WTC11 (cell line): ENCODE measurements at regions not wholly inside any gene's neighbourhood (a gene's known extent, or its start where the extent isn't known, plus 50 kb on each side); places are given as distances from the start of the nearest gene placed in this dataset.

Source experiments
- ATAC-seq: fragments of 200-7000 bp; cut with Tn5 transposase; 2 replicates; pipeline ENCODE4 v1.10.0; 2021; ENCODE audit warnings: mild to moderate bottlenecking, moderate library complexity
- CTCF ChIA-PET: fragments of 300-600 bp; sonication (Branson Sonifier 250); formaldehyde crosslinking; loops from one replicate; lab custom pipeline; 2021; ENCODE audit warnings: antibody characterized with exemption; lab: Charles Lee
- POLR2A ChIA-PET: fragments of 350-600 bp; sonication (Branson Sonifier 250); formaldehyde crosslinking; loops from one replicate; lab custom pipeline; 2021; ENCODE audit warnings: antibody characterized with exemption; lab: Charles Lee
- DNase-seq: peaks from one replicate; pipeline ENCODE4 v3.0.0; 2021; ENCODE audit warnings: low spot score
- H3K27ac Mint-ChIP-seq: 2 replicates; pipeline ENCODE4 v1.8.0; 2021; ENCODE audit warnings: mixed read lengths
- H3K27me3 Mint-ChIP-seq: 2 replicates; pipeline ENCODE4 v1.8.0; 2021; ENCODE audit warnings: low read depth, mild to moderate bottlenecking, moderate library complexity, mixed read lengths
- H3K36me3 Mint-ChIP-seq: 2 replicates; pipeline ENCODE4 v1.8.0; 2021; ENCODE audit warnings: mixed read lengths
- H3K4me1 Mint-ChIP-seq: 2 replicates; pipeline ENCODE4 v1.8.0; 2022; ENCODE audit warnings: mixed read lengths
- H3K4me3 Mint-ChIP-seq: 2 replicates; pipeline ENCODE4 v1.8.0; 2021; ENCODE audit warnings: mild to moderate bottlenecking, moderate library complexity, mixed read lengths
- H3K9me3 Mint-ChIP-seq: 2 replicates; pipeline ENCODE4 v1.8.0; 2021; ENCODE audit warnings: mixed read lengths
- ARID4B ChIP-seq: sonication (generic); formaldehyde crosslinking; IDR thresholded peaks from 2 replicates; pipeline ENCODE4 v1.8.0; 2023; ENCODE audit warnings: missing genetic modification reagents, mild to moderate bottlenecking, borderline replicate concordance
- CBFB ChIP-seq: sonication (generic); formaldehyde crosslinking; IDR thresholded peaks from 2 replicates; pipeline ENCODE4 v1.8.1; 2022; ENCODE audit warnings: mild to moderate bottlenecking, low read depth, missing genetic modification reagents
- FOXK1 ChIP-seq: sonication (generic); formaldehyde crosslinking; IDR thresholded peaks from 2 replicates; pipeline ENCODE4 v1.8.0; 2022; ENCODE audit warnings: mild to moderate bottlenecking, moderate library complexity, missing genetic modification reagents
- MXD4 ChIP-seq: fragments of 250-450 bp; sonication (Bioruptor Pico); IDR thresholded peaks from 2 replicates; pipeline ENCODE4 v1.8.0; 2021; ENCODE audit warnings: mild to moderate bottlenecking, moderate library complexity, borderline replicate concordance
- NFYB ChIP-seq: sonication (generic); formaldehyde crosslinking; conservative IDR thresholded peaks from 2 replicates; pipeline ENCODE4 v1.8.0; 2022; ENCODE audit warnings: low read depth, missing genetic modification reagents
- OVOL2 ChIP-seq: fragments of 250-450 bp; sonication (Bioruptor Pico); IDR thresholded peaks from 2 replicates; pipeline ENCODE4 v1.9.0; 2021; ENCODE audit warnings: mild to moderate bottlenecking, borderline replicate concordance
- PRRX2 ChIP-seq: fragments of 250-450 bp; sonication (Bioruptor Pico); IDR thresholded peaks from 2 replicates; pipeline ENCODE4 v1.8.0; 2021; ENCODE audit warnings: mild to moderate bottlenecking
- RORB ChIP-seq: fragments of 250-450 bp; sonication (Bioruptor Pico); IDR thresholded peaks from 2 replicates; pipeline ENCODE4 v1.9.0; 2021; ENCODE audit warnings: mild to moderate bottlenecking
- ZBTB21 ChIP-seq: sonication (generic); formaldehyde crosslinking; IDR thresholded peaks from 2 replicates; pipeline ENCODE4 v1.8.1; 2023; ENCODE audit warnings: mild to moderate bottlenecking, missing genetic modification reagents, borderline replicate concordance
- ZNF138 ChIP-seq: sonication (generic); formaldehyde crosslinking; conservative IDR thresholded peaks from 2 replicates; pipeline ENCODE4 v1.8.1; 2022; ENCODE audit warnings: mild to moderate bottlenecking, moderate library complexity, missing genetic modification reagents
- ZNF232 ChIP-seq: sonication (generic); formaldehyde crosslinking; IDR thresholded peaks from 2 replicates; pipeline ENCODE4 v1.8.0; 2022; ENCODE audit warnings: mild to moderate bottlenecking, missing genetic modification reagents
- TF ChIP-seq, protein P1 (sequence below): fragments of 250-450 bp; sonication (Bioruptor Pico); conservative IDR thresholded peaks from 2 replicates; pipeline ENCODE4 v1.9.0; 2021; ENCODE audit warnings: mild to moderate bottlenecking
- TF ChIP-seq, protein P2 (sequence below): sonication (generic); formaldehyde crosslinking; conservative IDR thresholded peaks from 2 replicates; pipeline ENCODE4 v1.8.1; 2022; ENCODE audit warnings: mild to moderate bottlenecking, missing genetic modification reagents
- TF ChIP-seq, protein P3 (sequence below): sonication (generic); formaldehyde crosslinking; IDR thresholded peaks from 2 replicates; pipeline ENCODE4 v1.8.1; 2023; ENCODE audit warnings: mild to moderate bottlenecking, missing genetic modification reagents
- TF ChIP-seq, protein P4 (sequence below): sonication (generic); formaldehyde crosslinking; IDR thresholded peaks from 2 replicates; pipeline ENCODE4 v1.8.1; 2022; ENCODE audit warnings: low read depth, missing genetic modification reagents, borderline replicate concordance
- TF ChIP-seq, protein P5 (sequence below): sonication (generic); formaldehyde crosslinking; IDR thresholded peaks from 2 replicates; pipeline ENCODE4 v1.8.1; 2022; ENCODE audit warnings: mild to moderate bottlenecking, missing genetic modification reagents, moderate library complexity, borderline replicate concordance
- TF ChIP-seq, protein P6 (sequence below): sonication (generic); formaldehyde crosslinking; IDR thresholded peaks from 2 replicates; pipeline ENCODE4 v1.8.1; 2023; ENCODE audit warnings: mild to moderate bottlenecking, moderate library complexity, missing genetic modification reagents
- TF ChIP-seq, protein P7 (sequence below): sonication (generic); formaldehyde crosslinking; IDR thresholded peaks from 2 replicates; pipeline ENCODE4 v1.8.0; 2022; ENCODE audit warnings: mild to moderate bottlenecking, missing genetic modification reagents
- TF ChIP-seq, protein P8 (sequence below): fragments of 250-450 bp; sonication (Bioruptor Pico); IDR thresholded peaks from 2 replicates; pipeline ENCODE4 v1.9.0; 2021; ENCODE audit warnings: mild to moderate bottlenecking

DNA sequence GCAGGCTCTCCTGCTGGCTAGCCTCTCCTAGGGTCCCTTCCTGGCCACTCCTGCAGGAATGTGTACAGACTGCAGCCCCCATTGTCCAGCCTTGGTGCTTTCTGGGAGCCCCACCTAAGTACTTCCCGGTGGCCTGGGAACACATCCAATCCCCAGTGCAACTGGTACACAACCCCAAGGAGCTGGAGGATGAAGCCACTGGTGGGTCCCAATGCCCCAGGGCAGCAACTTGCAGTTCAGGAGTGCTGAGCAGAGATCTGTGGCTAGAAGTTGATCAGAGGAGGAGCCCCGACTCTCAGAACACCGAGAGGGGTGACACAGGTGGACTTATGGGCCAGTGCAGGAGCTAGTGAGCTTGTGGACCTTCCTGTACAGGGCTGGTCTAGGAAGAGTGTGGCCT, 1093.7 kb upstream of the ACO1 start:
- Mint-ChIP-seq H3K36me3 (peaks cover 24% of the 10 kb centered on the region), H3K4me1 (no peaks in the 10 kb centered on the region; the same call in 1 of the 2 replicates), H3K4me3 (no peak overlapping the region), H3K27me3 (peaks cover 4% of the 10 kb centered on the region; the same call in 1 of the 2 replicates), H3K9me3 (peaks cover 22% of the 10 kb centered on the region), H3K27ac (no peak overlapping the region)
- CTCF ChIA-PET = no interaction called here
- POLR2A ChIA-PET = no interaction called here
- ATAC-seq (no peak), DNase-seq (no peak)
- TF ChIP-seq CBFB (CRISPR knock-in tag) (no peak), MXD4 (CRISPR knock-in tag) (no peak), RORB (CRISPR knock-in tag) (no peak), PRRX2 (no peak), ZNF138 (no peak), FOXK1 (CRISPR knock-in tag) (no peak), OVOL2 (no peak), ARID4B (CRISPR knock-in tag) (no peak), ZNF232 (CRISPR knock-in tag) (no peak), ZBTB21 (no peak), NFYB (CRISPR knock-in tag) (no peak)
- TF ChIP-seq, protein P1, sequence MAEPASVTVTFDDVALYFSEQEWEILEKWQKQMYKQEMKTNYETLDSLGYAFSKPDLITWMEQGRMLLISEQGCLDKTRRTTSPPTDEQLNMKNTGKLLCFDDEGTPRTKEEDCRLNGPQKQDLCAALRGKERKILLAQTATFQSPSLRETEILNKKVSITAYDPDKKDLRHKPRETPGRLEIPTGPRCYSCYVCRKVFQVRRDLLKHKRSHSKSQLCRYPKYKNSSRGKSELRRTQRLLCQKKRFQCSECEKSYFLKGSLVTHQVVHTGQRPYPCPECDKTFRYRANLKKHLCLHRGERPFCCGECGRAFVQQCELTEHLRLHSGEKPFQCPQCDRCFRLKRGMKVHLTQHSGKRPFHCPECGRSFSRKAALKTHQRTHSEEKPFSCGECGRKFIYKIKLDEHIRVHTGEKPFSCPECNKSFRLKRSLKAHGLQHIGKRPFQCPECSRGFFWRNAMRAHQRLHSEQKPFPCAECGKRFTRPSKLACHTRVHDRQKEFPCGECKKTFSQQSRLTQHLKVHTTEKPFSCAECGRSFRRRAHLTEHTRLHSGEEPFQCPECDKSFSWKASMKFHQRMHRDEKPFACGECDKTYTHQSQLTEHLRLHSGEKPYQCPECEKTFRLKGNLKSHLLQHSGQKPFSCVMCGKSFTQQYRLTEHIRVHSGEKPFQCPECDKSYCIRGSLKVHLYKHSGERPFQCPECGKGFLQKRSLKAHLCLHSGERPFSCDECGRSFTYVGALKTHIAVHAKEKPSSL (CRISPR knock-in tag) = no peak
- TF ChIP-seq, protein P2, sequence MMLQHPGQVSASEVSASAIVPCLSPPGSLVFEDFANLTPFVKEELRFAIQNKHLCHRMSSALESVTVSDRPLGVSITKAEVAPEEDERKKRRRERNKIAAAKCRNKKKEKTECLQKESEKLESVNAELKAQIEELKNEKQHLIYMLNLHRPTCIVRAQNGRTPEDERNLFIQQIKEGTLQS (CRISPR knock-in tag) = no peak
- TF ChIP-seq, protein P3, sequence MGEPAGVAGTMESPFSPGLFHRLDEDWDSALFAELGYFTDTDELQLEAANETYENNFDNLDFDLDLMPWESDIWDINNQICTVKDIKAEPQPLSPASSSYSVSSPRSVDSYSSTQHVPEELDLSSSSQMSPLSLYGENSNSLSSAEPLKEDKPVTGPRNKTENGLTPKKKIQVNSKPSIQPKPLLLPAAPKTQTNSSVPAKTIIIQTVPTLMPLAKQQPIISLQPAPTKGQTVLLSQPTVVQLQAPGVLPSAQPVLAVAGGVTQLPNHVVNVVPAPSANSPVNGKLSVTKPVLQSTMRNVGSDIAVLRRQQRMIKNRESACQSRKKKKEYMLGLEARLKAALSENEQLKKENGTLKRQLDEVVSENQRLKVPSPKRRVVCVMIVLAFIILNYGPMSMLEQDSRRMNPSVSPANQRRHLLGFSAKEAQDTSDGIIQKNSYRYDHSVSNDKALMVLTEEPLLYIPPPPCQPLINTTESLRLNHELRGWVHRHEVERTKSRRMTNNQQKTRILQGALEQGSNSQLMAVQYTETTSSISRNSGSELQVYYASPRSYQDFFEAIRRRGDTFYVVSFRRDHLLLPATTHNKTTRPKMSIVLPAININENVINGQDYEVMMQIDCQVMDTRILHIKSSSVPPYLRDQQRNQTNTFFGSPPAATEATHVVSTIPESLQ = no peak
- TF ChIP-seq, protein P4, sequence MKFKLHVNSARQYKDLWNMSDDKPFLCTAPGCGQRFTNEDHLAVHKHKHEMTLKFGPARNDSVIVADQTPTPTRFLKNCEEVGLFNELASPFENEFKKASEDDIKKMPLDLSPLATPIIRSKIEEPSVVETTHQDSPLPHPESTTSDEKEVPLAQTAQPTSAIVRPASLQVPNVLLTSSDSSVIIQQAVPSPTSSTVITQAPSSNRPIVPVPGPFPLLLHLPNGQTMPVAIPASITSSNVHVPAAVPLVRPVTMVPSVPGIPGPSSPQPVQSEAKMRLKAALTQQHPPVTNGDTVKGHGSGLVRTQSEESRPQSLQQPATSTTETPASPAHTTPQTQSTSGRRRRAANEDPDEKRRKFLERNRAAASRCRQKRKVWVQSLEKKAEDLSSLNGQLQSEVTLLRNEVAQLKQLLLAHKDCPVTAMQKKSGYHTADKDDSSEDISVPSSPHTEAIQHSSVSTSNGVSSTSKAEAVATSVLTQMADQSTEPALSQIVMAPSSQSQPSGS = no peak
- TF ChIP-seq, protein P5, sequence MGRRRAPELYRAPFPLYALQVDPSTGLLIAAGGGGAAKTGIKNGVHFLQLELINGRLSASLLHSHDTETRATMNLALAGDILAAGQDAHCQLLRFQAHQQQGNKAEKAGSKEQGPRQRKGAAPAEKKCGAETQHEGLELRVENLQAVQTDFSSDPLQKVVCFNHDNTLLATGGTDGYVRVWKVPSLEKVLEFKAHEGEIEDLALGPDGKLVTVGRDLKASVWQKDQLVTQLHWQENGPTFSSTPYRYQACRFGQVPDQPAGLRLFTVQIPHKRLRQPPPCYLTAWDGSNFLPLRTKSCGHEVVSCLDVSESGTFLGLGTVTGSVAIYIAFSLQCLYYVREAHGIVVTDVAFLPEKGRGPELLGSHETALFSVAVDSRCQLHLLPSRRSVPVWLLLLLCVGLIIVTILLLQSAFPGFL (CRISPR knock-in tag) = no peak
- TF ChIP-seq, protein P6, sequence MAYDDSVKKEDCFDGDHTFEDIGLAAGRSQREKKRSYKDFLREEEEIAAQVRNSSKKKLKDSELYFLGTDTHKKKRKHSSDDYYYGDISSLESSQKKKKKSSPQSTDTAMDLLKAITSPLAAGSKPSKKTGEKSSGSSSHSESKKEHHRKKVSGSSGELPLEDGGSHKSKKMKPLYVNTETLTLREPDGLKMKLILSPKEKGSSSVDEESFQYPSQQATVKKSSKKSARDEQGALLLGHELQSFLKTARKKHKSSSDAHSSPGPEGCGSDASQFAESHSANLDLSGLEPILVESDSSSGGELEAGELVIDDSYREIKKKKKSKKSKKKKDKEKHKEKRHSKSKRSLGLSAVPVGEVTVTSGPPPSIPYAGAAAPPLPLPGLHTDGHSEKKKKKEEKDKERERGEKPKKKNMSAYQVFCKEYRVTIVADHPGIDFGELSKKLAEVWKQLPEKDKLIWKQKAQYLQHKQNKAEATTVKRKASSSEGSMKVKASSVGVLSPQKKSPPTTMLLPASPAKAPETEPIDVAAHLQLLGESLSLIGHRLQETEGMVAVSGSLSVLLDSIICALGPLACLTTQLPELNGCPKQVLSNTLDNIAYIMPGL (CRISPR knock-in tag) = no peak
- TF ChIP-seq, protein P7, sequence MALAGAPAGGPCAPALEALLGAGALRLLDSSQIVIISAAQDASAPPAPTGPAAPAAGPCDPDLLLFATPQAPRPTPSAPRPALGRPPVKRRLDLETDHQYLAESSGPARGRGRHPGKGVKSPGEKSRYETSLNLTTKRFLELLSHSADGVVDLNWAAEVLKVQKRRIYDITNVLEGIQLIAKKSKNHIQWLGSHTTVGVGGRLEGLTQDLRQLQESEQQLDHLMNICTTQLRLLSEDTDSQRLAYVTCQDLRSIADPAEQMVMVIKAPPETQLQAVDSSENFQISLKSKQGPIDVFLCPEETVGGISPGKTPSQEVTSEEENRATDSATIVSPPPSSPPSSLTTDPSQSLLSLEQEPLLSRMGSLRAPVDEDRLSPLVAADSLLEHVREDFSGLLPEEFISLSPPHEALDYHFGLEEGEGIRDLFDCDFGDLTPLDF (CRISPR knock-in tag) = no peak
- TF ChIP-seq, protein P8, sequence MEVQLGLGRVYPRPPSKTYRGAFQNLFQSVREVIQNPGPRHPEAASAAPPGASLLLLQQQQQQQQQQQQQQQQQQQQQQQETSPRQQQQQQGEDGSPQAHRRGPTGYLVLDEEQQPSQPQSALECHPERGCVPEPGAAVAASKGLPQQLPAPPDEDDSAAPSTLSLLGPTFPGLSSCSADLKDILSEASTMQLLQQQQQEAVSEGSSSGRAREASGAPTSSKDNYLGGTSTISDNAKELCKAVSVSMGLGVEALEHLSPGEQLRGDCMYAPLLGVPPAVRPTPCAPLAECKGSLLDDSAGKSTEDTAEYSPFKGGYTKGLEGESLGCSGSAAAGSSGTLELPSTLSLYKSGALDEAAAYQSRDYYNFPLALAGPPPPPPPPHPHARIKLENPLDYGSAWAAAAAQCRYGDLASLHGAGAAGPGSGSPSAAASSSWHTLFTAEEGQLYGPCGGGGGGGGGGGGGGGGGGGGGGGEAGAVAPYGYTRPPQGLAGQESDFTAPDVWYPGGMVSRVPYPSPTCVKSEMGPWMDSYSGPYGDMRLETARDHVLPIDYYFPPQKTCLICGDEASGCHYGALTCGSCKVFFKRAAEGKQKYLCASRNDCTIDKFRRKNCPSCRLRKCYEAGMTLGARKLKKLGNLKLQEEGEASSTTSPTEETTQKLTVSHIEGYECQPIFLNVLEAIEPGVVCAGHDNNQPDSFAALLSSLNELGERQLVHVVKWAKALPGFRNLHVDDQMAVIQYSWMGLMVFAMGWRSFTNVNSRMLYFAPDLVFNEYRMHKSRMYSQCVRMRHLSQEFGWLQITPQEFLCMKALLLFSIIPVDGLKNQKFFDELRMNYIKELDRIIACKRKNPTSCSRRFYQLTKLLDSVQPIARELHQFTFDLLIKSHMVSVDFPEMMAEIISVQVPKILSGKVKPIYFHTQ = no peak
